Right cardiac atrium (tissue), 5 donors: ENCODE measurements at regions not wholly inside any gene's neighbourhood (a gene's known extent, or its start where the extent isn't known, plus 50 kb on each side); places are given as distances from the start of the nearest gene placed in this dataset.
"Not testable (repeated sequence)": the region's sequence is repeated elsewhere in the genome, so short reads cannot be mapped to it uniquely, and the experiment has no call there.

Source experiments
- ATAC-seq, 2 donors: fragments of 200-7000 bp; cut with Tn5 transposase; one replicate each; pipeline versions ENCODE4 v1.8.0 to v1.9.1; 2020; ENCODE audit warnings: moderate library complexity in 2 of 2, mild to moderate bottlenecking in 1 of 2
- DNase-seq, 3 donors: peaks; one replicate each; pipeline ENCODE4 v3.0.0-alpha.2; 2020
- H3K27ac ChIP-seq: one replicate; pipeline ENCODE4 v1.5.1; 2013; ENCODE audit warnings: mild to moderate bottlenecking, low read length, control low read depth, moderate library complexity
- H3K27me3 ChIP-seq: one replicate; pipeline ENCODE4 v1.6.1; 2013; ENCODE audit not compliant: control insufficient read depth, insufficient read depth
- H3K4me1 ChIP-seq: one replicate; pipeline ENCODE4 v1.6.1; 2013; ENCODE audit warnings: low read length; ENCODE audit not compliant: control insufficient read depth, insufficient read depth
- H3K4me3 ChIP-seq: one replicate; pipeline ENCODE4 v1.5.1; 2013; ENCODE audit warnings: low read length, control low read depth
- H3K9me3 ChIP-seq: one replicate; pipeline ENCODE4 v1.6.1; 2013; ENCODE audit warnings: low read length; ENCODE audit not compliant: control insufficient read depth
- WGBS: extraction: QIAGEN DNeasy Blood & Tissue Kit; methylation state at CpG from one replicate; pipeline ENCODE4 v1.1.7; 2013; 5-methylcytosine and 5-hydroxymethylcytosine counted together
- intact Hi-C, 4 donors: fragments of 100-400 bp; cut with DNase I; formaldehyde crosslinking; loops; one replicate each; pipeline versions ENCODE4 v1.11.0 to v1.14.0; 2022 to 2023
- donor health status: healthy with polysubstance abuse.
- donor health status: DM: no; HTN: yes; CAD: no.
- donor health status: DM: no; HTN: no; CAD: no.
- donor health status: DM: no; HTN: yes; CAD: no; lungs with severe emphysema.
- donor health status: DM: yes; HTN: yes; CAD: no.

DNA sequence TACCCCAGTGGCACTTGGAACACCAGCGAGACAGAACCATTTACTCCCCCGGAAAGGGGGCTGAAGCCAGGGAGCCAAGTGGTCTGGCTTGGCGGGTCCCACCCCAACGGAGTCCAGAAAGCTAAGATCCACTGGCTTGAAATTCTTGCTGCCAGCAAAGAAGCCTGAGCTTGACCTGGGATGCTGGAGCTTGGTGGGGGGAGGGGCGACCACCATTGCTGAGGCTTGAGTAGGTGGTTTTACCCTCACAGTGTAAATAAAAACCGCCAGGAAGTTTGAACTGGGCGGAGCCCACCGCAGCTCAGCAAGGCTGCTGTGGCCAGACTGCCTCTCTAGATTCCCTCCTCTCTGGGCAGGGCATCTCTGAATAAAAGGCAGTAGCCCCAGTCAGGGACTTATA, 62.8 kb downstream of the RPS24 start:
- DNase-seq, H3K4me1 ChIP-seq, H3K27ac ChIP-seq, H3K4me3 ChIP-seq, intact Hi-C loops, ATAC-seq, H3K9me3 ChIP-seq, H3K27me3 ChIP-seq: not testable (repeated sequence)
- 67% methylated on average over 8 of the region's 8 CpGs for WGBS

- H3K4me3 ChIP-seq, ATAC-seq, H3K27ac ChIP-seq, intact Hi-C loops, H3K27me3 ChIP-seq, DNase-seq, H3K4me1 ChIP-seq, H3K9me3 ChIP-seq: not testable (repeated sequence)
- 97% methylated on average over 2 of the region's 2 CpGs for WGBS
These were observed 68.9 kb downstream of the RPS24 start for GRCh38 chr10:78102593-78102992.

DNA sequence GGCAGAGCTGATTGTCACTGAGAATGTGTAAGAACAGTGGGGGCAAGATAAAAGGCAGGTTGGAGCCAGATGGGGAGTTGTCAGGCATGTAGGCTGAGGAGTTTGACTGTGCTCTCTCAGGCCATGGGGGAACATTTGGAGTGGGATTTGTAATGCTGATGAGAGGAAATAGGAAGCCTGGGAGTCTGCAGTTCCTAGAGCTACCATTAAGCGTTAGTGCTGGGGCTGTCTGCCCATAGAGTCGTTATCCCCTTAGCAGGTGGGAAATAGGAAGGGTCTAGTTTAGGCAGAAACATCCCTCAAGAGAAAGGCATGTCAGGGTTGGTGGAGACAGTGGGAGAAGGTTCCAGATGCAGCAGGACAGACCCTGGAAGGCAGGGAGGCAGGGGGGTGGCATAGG, 75.5 kb downstream of the RPS24 start:
- DNase-seq (no peak), ATAC-seq (no peak)
- Histone ChIP-seq H3K4me3 (no peak overlapping the region), H3K27ac (no peak overlapping the region), H3K27me3 (no peaks in the 10 kb centered on the region), H3K9me3 (peaks cover 2% of the 10 kb centered on the region), H3K4me1 (no peaks in the 10 kb centered on the region)
- WGBS: 24% methylated on average over 2 of the region's 2 CpGs
- intact Hi-C loops: no loop called here

DNA sequence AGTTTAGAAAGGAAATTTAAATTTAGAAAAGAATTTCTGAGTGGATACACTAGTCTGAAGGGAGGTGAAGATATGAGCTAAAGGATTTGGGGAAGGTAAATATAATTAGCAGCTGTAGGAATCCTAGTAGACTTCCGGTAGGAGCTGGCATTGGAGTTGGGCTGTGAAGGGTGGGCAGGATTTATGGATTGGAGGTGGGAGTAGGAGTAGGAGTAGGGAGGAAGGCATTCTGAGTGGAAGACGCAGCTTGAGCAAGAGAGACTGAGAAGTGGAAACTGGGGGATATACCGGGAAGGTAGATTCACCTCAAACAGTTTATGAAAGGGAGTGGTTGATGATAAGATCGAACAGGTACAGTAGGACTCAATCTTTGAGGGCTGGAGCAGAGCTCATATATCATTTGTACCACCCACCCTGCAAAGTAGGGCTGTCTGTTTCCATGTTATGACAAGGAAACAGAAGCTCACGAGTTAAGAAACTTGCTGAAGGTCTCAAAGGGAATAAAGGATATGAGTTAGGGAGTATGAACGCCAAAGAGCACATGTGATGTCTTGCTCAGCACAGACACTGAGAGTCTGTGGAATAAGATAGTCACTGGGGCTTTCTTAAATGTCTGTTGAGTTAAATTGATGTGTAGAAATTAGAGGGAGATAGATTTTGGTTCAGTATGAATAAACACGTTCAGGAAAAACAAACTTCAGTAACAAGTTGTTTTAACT, 81.6 kb downstream of the RPS24 start:
- 51% methylated on average over 7 of the region's 7 CpGs for WGBS
- H3K27me3 ChIP-seq: no peaks in the 10 kb centered on the region
- H3K9me3 ChIP-seq: no peaks in the 10 kb centered on the region
- no peak overlapping the region for H3K27ac ChIP-seq
- intact Hi-C loops: loop anchor here in 1 of 4 donors (10.0 kb wide), 1 partner anchor 760 kb away; no protein-coding TSS in a partner anchor
- DNase-seq (no peak), ATAC-seq (no peak)
- no peaks in the 10 kb centered on the region for H3K4me1 ChIP-seq
- no peak overlapping the region for H3K4me3 ChIP-seq

GRCh38 chr10:78116361-78116760, 82.7 kb downstream of the RPS24 start:
- Histone ChIP-seq H3K9me3 (no peaks in the 10 kb centered on the region), H3K4me1 (no peaks in the 10 kb centered on the region), H3K27me3 (no peaks in the 10 kb centered on the region), H3K27ac (no peak overlapping the region), H3K4me3 (no peak overlapping the region)
- ATAC-seq: no peak
- WGBS: 84% methylated on average over 4 of the region's 4 CpGs
- no peak for DNase-seq
- intact Hi-C loops: loop anchor here in 1 of 4 donors (10.0 kb wide), 1 partner anchor 762 kb away; no protein-coding TSS in a partner anchor

DNA sequence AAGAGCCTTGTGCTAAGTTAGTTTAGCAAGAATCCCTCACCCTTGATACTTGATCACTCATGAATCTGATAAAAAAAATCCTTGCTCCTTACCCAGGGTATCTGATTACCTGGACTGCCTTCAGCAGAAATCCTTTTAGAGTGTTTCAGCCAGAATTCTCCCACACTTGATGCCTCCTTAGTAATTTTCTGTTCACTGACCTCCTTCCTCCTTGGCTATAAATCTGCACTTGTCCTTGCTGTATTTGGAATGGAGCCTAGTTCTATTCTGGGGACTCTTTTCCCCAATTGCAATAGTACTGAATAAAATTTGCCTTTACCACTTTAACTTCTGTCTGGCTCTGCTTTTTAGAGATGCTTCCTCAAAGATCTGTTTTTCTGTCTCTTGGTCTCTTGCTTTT, 84.9 kb downstream of the RPS24 start:
- intact Hi-C loops: loop anchor here in 1 of 4 donors (10.0 kb wide), 1 partner anchor 764 kb away; no protein-coding TSS in a partner anchor
- no peaks in the 10 kb centered on the region for H3K4me1 ChIP-seq
- H3K4me3 ChIP-seq: no peak overlapping the region
- DNase-seq: no peak
- H3K27ac ChIP-seq: no peak overlapping the region
- ATAC-seq: no peak
- H3K9me3 ChIP-seq: no peaks in the 10 kb centered on the region
- H3K27me3 ChIP-seq: no peaks in the 10 kb centered on the region

DNA sequence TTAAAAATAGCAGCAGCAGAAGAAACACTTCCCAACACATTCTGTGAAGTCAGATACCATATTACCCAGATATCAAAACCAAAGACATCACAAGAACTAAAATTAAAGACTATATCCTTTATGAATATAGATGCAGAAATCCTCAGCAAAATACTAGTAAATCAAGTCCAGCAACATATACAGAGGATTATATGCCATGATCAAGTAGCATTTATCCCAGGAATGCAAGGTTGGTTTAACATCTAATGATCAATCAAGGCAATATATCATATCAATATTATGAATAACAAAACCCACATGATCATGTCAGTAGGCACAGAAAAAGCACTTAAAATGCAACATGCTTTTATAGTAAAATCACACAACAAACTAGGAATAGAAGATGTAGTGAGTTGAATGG, 88.1 kb downstream of the RPS24 start:
- intact Hi-C loops: no loop called here
- ATAC-seq: no peak
- H3K4me3 ChIP-seq: no peak overlapping the region

GRCh38 chr10:78124167-78124566, 90.5 kb downstream of the RPS24 start:
- H3K27me3 ChIP-seq: no peaks in the 10 kb centered on the region
- no peak overlapping the region for H3K27ac ChIP-seq
- H3K4me1 ChIP-seq: no peaks in the 10 kb centered on the region
- DNase-seq: no peak
- WGBS: 88% methylated on average over 1 of the region's 1 CpG
- no peak for ATAC-seq
- no peak overlapping the region for H3K4me3 ChIP-seq
- H3K9me3 ChIP-seq: no peaks in the 10 kb centered on the region
- intact Hi-C loops: no loop called here

More for the DNA sequence above, 88.1 kb downstream of the RPS24 start:
- H3K27me3 ChIP-seq: no peaks in the 10 kb centered on the region
- H3K27ac ChIP-seq: no peak overlapping the region
- no peaks in the 10 kb centered on the region for H3K9me3 ChIP-seq
- no peaks in the 10 kb centered on the region for H3K4me1 ChIP-seq
- DNase-seq: no peak

GRCh38 chr10:78129211-78129610, 95.5 kb downstream of the RPS24 start:
- no peaks in the 10 kb centered on the region for H3K27me3 ChIP-seq
- 97% methylated on average over 5 of the region's 5 CpGs for WGBS
- ATAC-seq (no peak), DNase-seq (no peak)
- no peaks in the 10 kb centered on the region for H3K4me1 ChIP-seq
- no peak overlapping the region for H3K4me3 ChIP-seq
- no peak overlapping the region for H3K27ac ChIP-seq
- intact Hi-C loops: no loop called here
- H3K9me3 ChIP-seq: no peaks in the 10 kb centered on the region

- Histone ChIP-seq H3K4me1 (no peaks in the 10 kb centered on the region), H3K27ac (no peak overlapping the region), H3K27me3 (no peaks in the 10 kb centered on the region), H3K4me3 (no peak overlapping the region), H3K9me3 (no peaks in the 10 kb centered on the region)
- 84% methylated on average over 9 of the region's 9 CpGs for WGBS
- ATAC-seq (no peak), DNase-seq (no peak)
- intact Hi-C loops: no loop called here
These were observed 97.5 kb downstream of the RPS24 start for GRCh38 chr10:78130966-78131710.

DNA sequence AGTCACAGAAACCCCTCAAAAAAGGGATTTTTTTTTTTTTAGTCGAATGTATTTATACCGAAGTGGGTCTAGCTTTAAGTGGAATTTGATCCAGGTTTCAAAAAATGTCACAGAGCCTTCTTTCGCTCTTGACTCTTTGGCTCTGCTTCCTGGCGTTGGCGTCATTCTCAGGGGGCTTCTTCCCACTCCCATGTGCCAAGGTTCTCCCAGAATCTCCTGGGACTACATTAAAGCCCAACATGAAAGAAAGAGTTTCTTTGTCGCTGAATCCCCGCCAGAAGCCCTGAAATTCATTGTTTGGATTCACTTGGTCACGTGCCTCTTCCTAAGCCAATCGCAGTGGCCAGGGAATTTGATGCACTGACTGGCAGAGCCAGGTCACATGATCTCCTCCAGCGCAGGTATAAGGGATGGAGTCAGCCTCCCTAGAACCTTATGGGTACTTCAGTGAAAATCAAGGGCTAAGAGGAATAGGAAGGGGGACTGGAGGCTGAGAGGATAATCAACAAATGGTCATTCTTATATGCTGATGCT, 101.2 kb downstream of the RPS24 start:
- WGBS: 91% methylated on average over 10 of the region's 10 CpGs
- H3K4me1 ChIP-seq: peaks cover 2% of the 10 kb centered on the region
- H3K27ac ChIP-seq: no peak overlapping the region
- no peak for ATAC-seq
- intact Hi-C loops: no loop called here
- no peaks in the 10 kb centered on the region for H3K9me3 ChIP-seq
- no peak overlapping the region for H3K4me3 ChIP-seq
- H3K27me3 ChIP-seq: no peaks in the 10 kb centered on the region
- no peak for DNase-seq
